HepG2 (cell line): ENCODE measurements at regions not wholly inside any gene's neighbourhood (a gene's known extent, or its start where the extent isn't known, plus 50 kb on each side); places are given as distances from the start of the nearest gene placed in this dataset.
A peak's percentile ranks its signal among the peaks of the same experiment; 100 is the strongest.

Experiments
- ARID4A ChIP-seq: sonication (generic); formaldehyde crosslinking; IDR thresholded peaks from 2 replicates; pipeline ENCODE4 v1.5.0; 2020; ENCODE audit warnings: mild to moderate bottlenecking, missing genetic modification reagents, borderline replicate concordance
- E2F2 ChIP-seq: sonication (generic); formaldehyde crosslinking; IDR thresholded peaks from 2 replicates; pipeline ENCODE4 v1.4.0; 2020; ENCODE audit warnings: missing genetic modification reagents, borderline replicate concordance
- FOXC1 ChIP-seq: sonication (generic); formaldehyde crosslinking; IDR thresholded peaks from 2 replicates; pipeline ENCODE4 v1.8.0; 2022; ENCODE audit warnings: mild to moderate bottlenecking, missing genetic modification reagents, borderline replicate concordance
- FOXK1 ChIP-seq: sonication (generic); formaldehyde crosslinking; IDR thresholded peaks from 2 replicates; pipeline ENCODE4 v1.4.0; 2020; ENCODE audit warnings: low read depth, missing genetic modification reagents, borderline replicate concordance
- GMEB1 ChIP-seq: sonication (generic); formaldehyde crosslinking; IDR thresholded peaks from 2 replicates; pipeline ENCODE4 v1.5.1; 2020; ENCODE audit warnings: missing genetic modification reagents, mild to moderate bottlenecking, borderline replicate concordance
- MEIS2 ChIP-seq: sonication (generic); formaldehyde crosslinking; IDR thresholded peaks from 2 replicates; pipeline ENCODE4 v1.9.0; 2021; ENCODE audit warnings: mild to moderate bottlenecking, missing genetic modification reagents
- NFYB ChIP-seq: sonication (generic); formaldehyde crosslinking; IDR thresholded peaks from 2 replicates; pipeline ENCODE4 v1.4.0; 2020; ENCODE audit warnings: missing genetic modification reagents
- TBL1XR1 ChIP-seq: fragments of 150-350 bp; IDR thresholded peaks from 2 replicates; pipeline ENCODE4 v1.6.1; 2014; ENCODE audit warnings: borderline replicate concordance, low read length; ENCODE audit not compliant: partially characterized antibody
- THAP8 ChIP-seq: sonication (generic); formaldehyde crosslinking; IDR thresholded peaks from 2 replicates; pipeline ENCODE4 v1.5.1; 2020; ENCODE audit warnings: missing genetic modification reagents, mild to moderate bottlenecking, borderline replicate concordance
- TOPORS ChIP-seq: sonication (generic); formaldehyde crosslinking; IDR thresholded peaks from 2 replicates; pipeline ENCODE4 v1.8.0; 2023; ENCODE audit warnings: mild to moderate bottlenecking, missing genetic modification reagents
- ZBTB43 ChIP-seq: sonication (generic); formaldehyde crosslinking; conservative IDR thresholded peaks from 2 replicates; pipeline ENCODE4 v1.4.0; 2020; ENCODE audit warnings: missing genetic modification reagents
- ZMYM2 ChIP-seq: sonication (generic); formaldehyde crosslinking; IDR thresholded peaks from 2 replicates; pipeline ENCODE4 v1.8.0; 2022; ENCODE audit warnings: mild to moderate bottlenecking, missing genetic modification reagents
- ZNF281 ChIP-seq: sonication (generic); formaldehyde crosslinking; IDR thresholded peaks from 2 replicates; pipeline ENCODE4 v1.4.0; 2020; ENCODE audit warnings: missing genetic modification reagents, borderline replicate concordance
- ZNF383 ChIP-seq: sonication (generic); formaldehyde crosslinking; IDR thresholded peaks from 2 replicates; pipeline ENCODE4 v1.4.0; 2020; ENCODE audit warnings: missing genetic modification reagents, mild to moderate bottlenecking, borderline replicate concordance
- ZNF432 ChIP-seq: sonication (generic); formaldehyde crosslinking; IDR thresholded peaks from 2 replicates; pipeline ENCODE4 v1.5.0; 2020; ENCODE audit warnings: missing genetic modification reagents, mild to moderate bottlenecking, borderline replicate concordance
- ZNF446 ChIP-seq: sonication (generic); formaldehyde crosslinking; IDR thresholded peaks from 2 replicates; pipeline ENCODE4 v1.5.0; 2020; ENCODE audit warnings: mild to moderate bottlenecking, missing genetic modification reagents
- ZNF709 ChIP-seq: sonication (generic); formaldehyde crosslinking; IDR thresholded peaks from 2 replicates; pipeline ENCODE4 v1.5.0; 2020; ENCODE audit warnings: mild to moderate bottlenecking, missing genetic modification reagents

GRCh38 chr5:42874621-42875198 is 63.0 kb upstream of the SELENOP start (continued):
- TF ChIP-seq GMEB1 (CRISPR knock-in tag) (no peak), ZMYM2 (CRISPR knock-in tag) (no peak), MEIS2 (CRISPR knock-in tag) (no peak), FOXK1 (CRISPR knock-in tag) (0 out of 2 replicates have a peak, but pooled peaks have one; percentile 20), ZBTB43 (CRISPR knock-in tag) (peak; percentile 83), ZNF709 (no peak), TOPORS (CRISPR knock-in tag) (no peak), E2F2 (no peak), TBL1XR1 (no peak), ZNF432 (CRISPR knock-in tag) (no peak), ZNF281 (CRISPR knock-in tag) (0 out of 2 replicates have a peak, but pooled peaks have one; percentile 28), ARID4A (CRISPR knock-in tag) (peak; percentile 15; the same call in 1 of the 2 replicates), NFYB (no peak), ZNF446 (CRISPR knock-in tag) (no peak), THAP8 (no peak), ZNF383 (CRISPR knock-in tag) (no peak), FOXC1 (0 out of 2 replicates have a peak, but pooled peaks have one; percentile 28)
